A172 (cell line): ENCODE measurements at regions not wholly inside any gene's neighbourhood (a gene's known extent, or its start where the extent isn't known, plus 50 kb on each side); places are given as distances from the start of the nearest gene placed in this dataset.

ENCODE experiments used
- DNase-seq: peaks from one replicate; pipeline ENCODE4 v3.0.0-alpha.2; 2015; ENCODE audit warnings: low spot score

- no peak for DNase-seq
Observed at GRCh38 chr14:81669308-81669707, 135.7 kb upstream of the SEL1L start.

- no peak for DNase-seq
Observed at GRCh38 chr14:81673930-81674329, 140.3 kb upstream of the SEL1L start.

- DNase-seq: no peak
Observed at GRCh38 chr14:81676395-81676794, 142.7 kb upstream of the SEL1L start.

- no peak for DNase-seq
Observed at GRCh38 chr14:81676879-81677278, 143.2 kb upstream of the SEL1L start.

GRCh38 chr14:81677736-81678135 is 144.1 kb upstream of the SEL1L start:
- DNase-seq: no peak

- DNase-seq: no peak
Observed at GRCh38 chr14:81679226-81679625, 145.6 kb upstream of the SEL1L start.

GRCh38 chr14:81681541-81681940 is 147.9 kb upstream of the SEL1L start:
- no peak for DNase-seq

- DNase-seq: no peak
Observed at GRCh38 chr14:81682134-81682533, 148.5 kb upstream of the SEL1L start.

GRCh38 chr14:81682701-81683100 is 149.0 kb upstream of the SEL1L start:
- no peak for DNase-seq

GRCh38 chr14:81684696-81685095 is 151.0 kb upstream of the SEL1L start:
- DNase-seq: no peak

GRCh38 chr14:81686512-81686911 is 152.9 kb upstream of the SEL1L start:
- DNase-seq: no peak

- no peak for DNase-seq
Observed at GRCh38 chr14:81691931-81692330, 158.3 kb upstream of the SEL1L start.

- DNase-seq: no peak
Observed at GRCh38 chr14:81694419-81694818, 160.8 kb upstream of the SEL1L start.

GRCh38 chr14:81709681-81710080 is 176.0 kb upstream of the SEL1L start:
- no peak for DNase-seq

- DNase-seq: peak; percentile 21
Observed at GRCh38 chr14:81710232-81710845, 176.7 kb upstream of the SEL1L start.

- no peak for DNase-seq
Observed at GRCh38 chr14:81715731-81716130, 182.1 kb upstream of the SEL1L start.

GRCh38 chr14:81716953-81717352 is 183.3 kb upstream of the SEL1L start:
- no peak for DNase-seq

- DNase-seq: no peak
Observed at GRCh38 chr14:81723956-81724355, 190.3 kb upstream of the SEL1L start.

GRCh38 chr14:81727218-81727617 is 193.6 kb upstream of the SEL1L start:
- no peak for DNase-seq

GRCh38 chr14:81728447-81728846 is 194.8 kb upstream of the SEL1L start:
- no peak for DNase-seq

- no peak for DNase-seq
Observed at GRCh38 chr14:81729622-81730021, 196.0 kb upstream of the SEL1L start.

- no peak for DNase-seq
Observed at GRCh38 chr14:81737938-81738337, 204.3 kb upstream of the SEL1L start.

GRCh38 chr14:81738946-81739659 is 205.4 kb upstream of the SEL1L start:
- DNase-seq: no peak

- no peak for DNase-seq
Observed at GRCh38 chr14:81743605-81744004, 210.0 kb upstream of the SEL1L start.
